Thyroid gland (tissue), 4 donors: ENCODE measurements at regions not wholly inside any gene's neighbourhood (a gene's known extent, or its start where the extent isn't known, plus 50 kb on each side); places are given as distances from the start of the nearest gene placed in this dataset.

Source experiments
- DNase-seq, 2 donors: peaks; one replicate each; pipeline ENCODE4 v3.0.0-alpha.2; 2019
- H3K27ac ChIP-seq, 3 donors: fragments of 200-600 bp; sonication (generic); 1 replicate in 2 of 3; 2 replicates in 1 of 3; pipeline ENCODE4 v1.5.1; 2016 to 2019; ENCODE audit warnings: mild to moderate bottlenecking in 1 of 3, moderate library complexity in 1 of 3
- H3K27me3 ChIP-seq: fragments of 200-600 bp; sonication (generic); one replicate; pipeline ENCODE4 v1.5.1; 2019
- H3K36me3 ChIP-seq, 2 donors: fragments of 200-600 bp; sonication (generic); one replicate each; pipeline ENCODE4 v1.5.1; 2016 to 2019
- H3K4me1 ChIP-seq, 2 donors: fragments of 200-600 bp; sonication (generic); one replicate each; pipeline ENCODE4 v1.5.1; 2017 to 2019
- H3K4me3 ChIP-seq, 3 donors: fragments of 200-600 bp; sonication (generic); replicated peaks in 1 of 3; 1 replicate in 2 of 3; 2 replicates in 1 of 3; pipeline ENCODE4 v1.5.1; 2016; ENCODE audit warnings: mild to moderate bottlenecking in 1 of 3
- H3K9me3 ChIP-seq: fragments of 200-600 bp; sonication (generic); one replicate; pipeline ENCODE4 v1.5.1; 2017
- CTCF ChIP-seq, 6 experiments: fragments of 200-600 bp in 3 of 6; fragments of 450-650 bp in 3 of 6; sonication (generic) in 3 of 6; IDR thresholded peaks; one replicate each; pipeline ENCODE4 v1.5.1; 2016 to 2019; ENCODE audit warnings: antibody characterized with exemption in 6 of 6, mild to moderate bottlenecking in 2 of 6, inconsistent platforms in 1 of 6, moderate library complexity in 1 of 6
- POLR2A ChIP-seq, 2 donors: fragments of 450-650 bp; IDR thresholded peaks; one replicate each; pipeline ENCODE4 v1.6.1; 2017; ENCODE audit warnings: antibody characterized with exemption in 2 of 2, mild to moderate bottlenecking in 2 of 2, moderate library complexity in 1 of 2
- WGBS, 2 donors: methylation state at CpG; one replicate each; pipeline ENCODE4 v1.1.5; 2017; 5-methylcytosine and 5-hydroxymethylcytosine counted together
- intact Hi-C: fragments of 100-400 bp; cut with DNase I; formaldehyde crosslinking; loops from one replicate; pipeline ENCODE4 v1.15.1; 2023

GRCh38 chr1:5725406-5725805 is 266.8 kb downstream of the NPHP4 start:
- intact Hi-C loops, result no loop called here
- 77 to 84% methylated on average over 13 of the region's 13 CpGs for WGBS, 2 donors
- TF ChIP-seq CTCF (IDR thresholded peaks at IDR 0.05), result no peak
- no peak for TF ChIP-seq POLR2A (IDR thresholded peaks at IDR 0.05)
- Histone ChIP-seq H3K27ac (no peak overlapping the region), H3K4me3 (no peak overlapping the region), H3K36me3 (no peaks in the 10 kb centered on the region), H3K9me3 (no peaks in the 10 kb centered on the region), H3K27me3 (no peaks in the 10 kb centered on the region), H3K4me1 (no peaks in the 10 kb centered on the region)
- DNase-seq, result no peak

- no peaks in the 10 kb centered on the region for H3K27me3 ChIP-seq
- no peak for TF ChIP-seq POLR2A (IDR thresholded peaks at IDR 0.05)
- no peak for TF ChIP-seq CTCF (IDR thresholded peaks at IDR 0.05)
- H3K27ac ChIP-seq, result no peak overlapping the region
- H3K4me3 ChIP-seq, result no peak overlapping the region
- DNase-seq, result no peak
- intact Hi-C loops, result no loop called here
- no peaks in the 10 kb centered on the region for H3K36me3 ChIP-seq
- no peaks in the 10 kb centered on the region for H3K9me3 ChIP-seq
- H3K4me1 ChIP-seq, result no peaks in the 10 kb centered on the region
- 65 to 77% methylated on average over 3 to 4 of the region's 9 CpGs for WGBS, 2 donors
These were observed 267.4 kb downstream of the NPHP4 start for GRCh38 chr1:5724847-5725246.

- WGBS, 2 donors, result 72 to 90% methylated on average over 12 of the region's 12 CpGs
- no peak overlapping the region for H3K27ac ChIP-seq
- no peaks in the 10 kb centered on the region for H3K27me3 ChIP-seq
These were observed 269.5 kb downstream of the NPHP4 start for GRCh38 chr1:5722635-5723164.

GRCh38 chr1:5721634-5722215 is 270.5 kb downstream of the NPHP4 start:
- intact Hi-C loops, result no loop called here
- no peak for TF ChIP-seq POLR2A (IDR thresholded peaks at IDR 0.05)
- no peak for TF ChIP-seq CTCF (IDR thresholded peaks at IDR 0.05)
- WGBS, 2 donors, result 94 to 100% methylated on average over 2 to 3 of the region's 3 CpGs
- no peaks in the 10 kb centered on the region for H3K9me3 ChIP-seq
- DNase-seq, result no peak
- H3K4me3 ChIP-seq, result no peak overlapping the region
- H3K4me1 ChIP-seq, result no peaks in the 10 kb centered on the region
- H3K27ac ChIP-seq, result no peak overlapping the region
- no peaks in the 10 kb centered on the region for H3K27me3 ChIP-seq
- H3K36me3 ChIP-seq, result no peaks in the 10 kb centered on the region

More at GRCh38 chr1:5722635-5723164, 269.5 kb downstream of the NPHP4 start:
- TF ChIP-seq CTCF (IDR thresholded peaks at IDR 0.05) (no peak), POLR2A (IDR thresholded peaks at IDR 0.05) (no peak)
- H3K9me3 ChIP-seq, result no peaks in the 10 kb centered on the region
- no peaks in the 10 kb centered on the region for H3K4me1 ChIP-seq
- no peak overlapping the region for H3K4me3 ChIP-seq
- intact Hi-C loops, result no loop called here
- DNase-seq, result no peak
- H3K36me3 ChIP-seq, result no peaks in the 10 kb centered on the region

- Histone ChIP-seq H3K4me1 (no peaks in the 10 kb centered on the region), H3K36me3 (no peaks in the 10 kb centered on the region), H3K9me3 (no peaks in the 10 kb centered on the region), H3K27me3 (no peaks in the 10 kb centered on the region), H3K27ac (no peak overlapping the region), H3K4me3 (no peak overlapping the region)
- 82 to 88% methylated on average over 4 of the region's 4 CpGs for WGBS, 2 donors
- no peak for TF ChIP-seq CTCF (IDR thresholded peaks at IDR 0.05)
- TF ChIP-seq POLR2A (IDR thresholded peaks at IDR 0.05), result no peak
- DNase-seq, result no peak
- intact Hi-C loops, result no loop called here
These were observed 271.3 kb downstream of the NPHP4 start for GRCh38 chr1:5720936-5721335.
